Uterus (tissue), 3 donors: ENCODE measurements at regions not wholly inside any gene's neighbourhood (a gene's known extent, or its start where the extent isn't known, plus 50 kb on each side); places are given as distances from the start of the nearest gene placed in this dataset.
"Not testable (repeated sequence)": the region's sequence is repeated elsewhere in the genome, so short reads cannot be mapped to it uniquely, and the experiment has no call there.

Source experiments
- DNase-seq, 2 donors: peaks; one replicate each; pipeline ENCODE4 v3.0.0-alpha.2; 2019 to 2020
- H3K27ac ChIP-seq, 2 donors: fragments of 200-600 bp; sonication (generic); 1 replicate in 1 of 2; 2 replicates in 1 of 2; pipeline ENCODE4 v1.5.1; 2016 to 2018
- H3K27me3 ChIP-seq, 2 donors: fragments of 200-600 bp; sonication (generic); one replicate each; pipeline ENCODE4 v1.5.1; 2018 to 2019; ENCODE audit warnings: control low read depth in 1 of 2
- H3K36me3 ChIP-seq, 2 donors: fragments of 200-600 bp; sonication (generic); one replicate each; pipeline ENCODE4 v1.5.1; 2019; ENCODE audit warnings: control low read depth in 1 of 2
- H3K4me1 ChIP-seq, 2 donors: fragments of 200-600 bp; sonication (generic); one replicate each; pipeline ENCODE4 v1.5.1; 2018 to 2019; ENCODE audit warnings: control low read depth in 1 of 2
- H3K4me3 ChIP-seq, 2 donors: fragments of 200-600 bp; sonication (generic); 1 replicate in 1 of 2; 2 replicates in 1 of 2; pipeline ENCODE4 v1.5.1; 2018 to 2019; ENCODE audit warnings: mild to moderate bottlenecking in 1 of 2
- H3K9me3 ChIP-seq, 2 donors: fragments of 200-600 bp; sonication (generic); one replicate each; pipeline ENCODE4 v1.5.1; 2019; ENCODE audit warnings: control low read depth in 1 of 2
- CTCF ChIP-seq, 4 experiments: fragments of 200-600 bp in 2 of 4; fragments of 450-650 bp in 2 of 4; sonication (generic) in 2 of 4; IDR thresholded peaks; one replicate each; pipeline ENCODE4 v1.5.1; 2016 to 2019; ENCODE audit warnings: antibody characterized with exemption in 4 of 4, mild to moderate bottlenecking in 2 of 4, moderate library complexity in 1 of 4
- POLR2A ChIP-seq, 2 donors: fragments of 450-650 bp; IDR thresholded peaks; one replicate each; pipeline ENCODE4 v1.6.1; 2016; ENCODE audit warnings: antibody characterized with exemption in 2 of 2, mild to moderate bottlenecking in 1 of 2, moderate library complexity in 1 of 2
- intact Hi-C: fragments of 100-400 bp; cut with DNase I; formaldehyde crosslinking; loops from one replicate; pipeline ENCODE4 v1.15.1; 2023; ENCODE audit warnings: low total_unique reads
- donor health status: DM: yes; HTN: yes; CAD: no.

GRCh38 chr10:2777666-2778355, 289.5 kb upstream of the PFKP start:
- H3K27me3 ChIP-seq = no peaks in the 10 kb centered on the region
- no peaks in the 10 kb centered on the region for H3K4me1 ChIP-seq
- no peak for TF ChIP-seq CTCF (IDR thresholded peaks at IDR 0.05)
- TF ChIP-seq POLR2A (IDR thresholded peaks at IDR 0.05) = no peak
- no peaks in the 10 kb centered on the region for H3K36me3 ChIP-seq
- H3K4me3 ChIP-seq = no peak overlapping the region
- DNase-seq = no peak
- intact Hi-C loops = no loop called here
- H3K9me3 ChIP-seq = no peaks in the 10 kb centered on the region
- H3K27ac ChIP-seq = no peak overlapping the region

GRCh38 chr10:2772816-2773631, 294.3 kb upstream of the PFKP start:
- no peak overlapping the region for H3K4me3 ChIP-seq
- no peaks in the 10 kb centered on the region for H3K27me3 ChIP-seq
- no peaks in the 10 kb centered on the region for H3K4me1 ChIP-seq
- DNase-seq = no peak
- H3K9me3 ChIP-seq = no peaks in the 10 kb centered on the region
- intact Hi-C loops = no loop called here
- no peaks in the 10 kb centered on the region for H3K36me3 ChIP-seq
- H3K27ac ChIP-seq = no peak overlapping the region
- TF ChIP-seq POLR2A (IDR thresholded peaks at IDR 0.05) (no peak), CTCF (IDR thresholded peaks at IDR 0.05) (no peak)

- Histone ChIP-seq H3K27ac (no peak overlapping the region), H3K9me3 (no peaks in the 10 kb centered on the region), H3K27me3 (no peaks in the 10 kb centered on the region), H3K4me3 (no peak overlapping the region), H3K36me3 (no peaks in the 10 kb centered on the region), H3K4me1 (no peaks in the 10 kb centered on the region)
- no peak for TF ChIP-seq CTCF (IDR thresholded peaks at IDR 0.05)
- TF ChIP-seq POLR2A (IDR thresholded peaks at IDR 0.05) = no peak
- no peak for DNase-seq
- intact Hi-C loops = no loop called here
Observed at GRCh38 chr10:2772135-2772534, 295.2 kb upstream of the PFKP start.

- H3K9me3 ChIP-seq, H3K27me3 ChIP-seq, H3K4me1 ChIP-seq, H3K4me3 ChIP-seq, H3K36me3 ChIP-seq, intact Hi-C loops, H3K27ac ChIP-seq, DNase-seq: not testable (repeated sequence)
Observed at GRCh38 chr10:2767293-2767692, 300.1 kb upstream of the PFKP start.

GRCh38 chr10:2761971-2762370, 305.4 kb upstream of the PFKP start:
- intact Hi-C loops = no loop called here
- Histone ChIP-seq H3K36me3 (no peaks in the 10 kb centered on the region), H3K27ac (no peak overlapping the region), H3K27me3 (no peaks in the 10 kb centered on the region), H3K4me1 (no peaks in the 10 kb centered on the region), H3K9me3 (no peaks in the 10 kb centered on the region), H3K4me3 (no peak overlapping the region)
- TF ChIP-seq POLR2A (IDR thresholded peaks at IDR 0.05) = no peak
- no peak for TF ChIP-seq CTCF (IDR thresholded peaks at IDR 0.05)
- no peak for DNase-seq
